KOPT-K1 (cell line): ENCODE measurements at regions not wholly inside any gene's neighbourhood (a gene's known extent, or its start where the extent isn't known, plus 50 kb on each side); places are given as distances from the start of the nearest gene placed in this dataset.
"Not testable (repeated sequence)": the region's sequence is repeated elsewhere in the genome, so short reads cannot be mapped to it uniquely, and the experiment has no call there.

Experiments
- H3K27ac ChIP-seq: fragments of 200-600 bp; sonication (generic); 2 replicates; pipeline ENCODE4 v1.5.1; 2016; ENCODE audit warnings: antibody characterized with exemption, mild to moderate bottlenecking, low read depth, low read length; ENCODE audit not compliant: poor library complexity, severe bottlenecking
- H3K36me3 ChIP-seq: fragments of 200-600 bp; sonication (generic); 2 replicates; pipeline ENCODE4 v1.5.1; 2017; ENCODE audit warnings: antibody characterized with exemption, mild to moderate bottlenecking, low read length, moderate library complexity; ENCODE audit not compliant: insufficient read depth
- H3K9me3 ChIP-seq: fragments of 200-600 bp; sonication (generic); 2 replicates; pipeline ENCODE4 v1.5.1; 2017; ENCODE audit warnings: antibody characterized with exemption, low read length, mild to moderate bottlenecking; ENCODE audit not compliant: insufficient read depth, poor library complexity, severe bottlenecking

DNA sequence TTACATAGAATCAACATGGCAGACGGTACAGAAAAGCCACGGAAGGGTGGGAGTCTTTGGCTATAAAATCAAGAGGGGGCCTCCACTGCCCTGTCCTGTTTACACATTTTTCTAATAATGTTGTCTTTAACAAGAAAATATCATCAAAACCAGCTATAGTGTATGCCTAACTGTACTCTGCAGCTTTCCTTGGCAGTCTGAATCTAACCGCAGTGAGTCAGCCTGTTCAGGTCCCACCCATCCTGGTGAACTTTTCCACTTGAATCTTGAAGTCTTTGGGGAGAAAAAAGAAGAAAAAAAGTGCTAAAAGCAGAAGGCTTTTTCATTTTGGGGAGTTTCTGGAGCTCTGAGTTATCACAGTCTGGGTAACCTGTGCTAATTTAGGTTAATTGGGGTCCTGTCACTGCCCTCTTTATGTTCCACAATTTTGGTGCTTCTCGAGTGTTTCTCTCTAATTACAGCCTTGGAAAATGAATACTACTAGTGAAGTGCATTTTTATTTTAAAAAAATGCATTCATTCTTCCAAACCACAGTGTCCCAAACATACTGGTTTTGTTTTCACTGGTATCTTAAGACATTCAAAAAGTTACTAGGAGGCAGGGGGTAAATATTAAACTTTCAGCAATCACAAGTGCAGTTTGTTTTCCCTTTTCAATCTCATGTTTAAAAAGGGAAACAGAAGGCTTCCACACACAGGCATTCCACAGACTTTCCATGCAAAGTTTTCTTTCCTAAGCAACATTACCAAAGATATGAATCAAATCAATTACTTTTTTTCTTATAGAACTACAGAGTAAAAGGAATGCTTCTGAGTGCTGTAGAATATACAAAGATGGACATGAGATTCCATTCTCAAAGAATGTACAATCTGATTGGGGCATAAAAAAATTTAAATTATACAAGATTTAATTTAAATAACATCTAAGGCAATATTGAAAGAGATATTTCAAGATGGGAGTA is 86.8 kb upstream of the SEC22B start:
- H3K9me3 ChIP-seq, H3K27ac ChIP-seq, H3K36me3 ChIP-seq: not testable (repeated sequence)

DNA sequence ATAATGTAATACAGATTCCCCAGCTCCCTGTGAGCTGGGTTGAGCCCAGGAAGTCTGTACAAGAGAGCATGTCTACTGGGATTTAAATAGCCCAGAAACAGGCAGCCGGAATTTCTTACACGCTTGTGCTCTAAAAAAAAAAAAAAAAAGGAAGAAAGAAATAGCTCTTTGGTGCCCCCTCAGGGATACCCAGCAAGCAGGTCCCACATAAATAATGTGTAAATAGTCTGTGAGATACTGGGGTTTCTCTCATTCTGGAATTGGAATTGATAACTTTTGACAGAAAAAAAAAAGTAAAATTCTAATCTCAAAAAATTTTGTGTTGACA is 81.4 kb upstream of the SEC22B start:
- H3K27ac ChIP-seq, H3K36me3 ChIP-seq, H3K9me3 ChIP-seq: not testable (repeated sequence)

DNA sequence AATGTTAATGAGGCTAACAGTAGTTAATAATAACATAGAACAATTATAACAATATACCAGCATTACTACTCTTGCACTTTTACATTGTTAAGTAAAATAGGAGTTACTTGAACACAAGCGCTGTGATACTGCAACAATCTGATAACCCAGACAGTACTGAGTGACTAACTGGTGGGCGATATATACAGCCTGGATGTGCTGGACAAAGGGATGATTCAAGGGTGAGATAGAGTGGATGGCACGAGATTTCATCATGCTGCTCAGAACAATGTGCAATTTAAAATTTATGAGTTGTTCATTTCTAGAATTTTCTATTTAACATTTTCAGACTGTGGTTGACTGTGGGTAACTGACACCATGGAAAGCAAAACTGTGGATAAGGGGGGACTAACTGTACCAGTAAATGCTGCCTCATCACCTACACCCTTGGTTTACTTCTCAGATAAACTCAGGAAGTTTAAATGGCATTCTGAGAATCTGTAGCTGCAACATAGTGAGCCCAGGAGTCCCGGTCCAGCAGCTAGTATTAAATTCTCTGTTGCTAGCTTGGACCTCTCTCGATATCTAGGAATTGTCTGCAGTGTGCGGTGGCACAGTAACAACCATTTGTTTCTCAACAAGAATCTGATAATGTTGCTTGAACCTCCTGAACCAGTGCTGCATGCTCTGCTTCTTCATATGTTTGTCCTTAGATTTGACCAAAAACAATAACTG is 80.9 kb upstream of the SEC22B start:
- not testable (repeated sequence) for H3K36me3 ChIP-seq, H3K27ac ChIP-seq, H3K9me3 ChIP-seq

DNA sequence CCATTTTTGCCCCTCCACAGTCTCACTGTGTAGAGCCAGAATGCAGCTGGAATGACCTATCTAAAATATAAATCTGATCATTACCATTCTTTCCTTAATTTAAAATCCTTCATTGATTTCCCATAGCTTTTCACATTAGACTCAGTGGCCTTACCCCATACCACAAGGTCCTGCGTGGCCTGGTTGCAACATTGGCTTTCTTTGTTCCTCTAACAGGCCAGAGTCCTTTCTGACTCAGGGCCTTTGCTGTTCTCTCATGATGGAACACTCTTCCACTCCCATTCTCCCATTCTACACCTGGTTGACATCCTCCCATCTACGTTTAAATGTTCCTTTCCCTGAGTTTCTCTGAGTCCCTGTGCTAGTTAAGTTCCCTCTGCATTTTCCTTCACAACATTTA is 74.4 kb upstream of the SEC22B start:
- H3K36me3 ChIP-seq, H3K9me3 ChIP-seq, H3K27ac ChIP-seq: not testable (repeated sequence)

DNA sequence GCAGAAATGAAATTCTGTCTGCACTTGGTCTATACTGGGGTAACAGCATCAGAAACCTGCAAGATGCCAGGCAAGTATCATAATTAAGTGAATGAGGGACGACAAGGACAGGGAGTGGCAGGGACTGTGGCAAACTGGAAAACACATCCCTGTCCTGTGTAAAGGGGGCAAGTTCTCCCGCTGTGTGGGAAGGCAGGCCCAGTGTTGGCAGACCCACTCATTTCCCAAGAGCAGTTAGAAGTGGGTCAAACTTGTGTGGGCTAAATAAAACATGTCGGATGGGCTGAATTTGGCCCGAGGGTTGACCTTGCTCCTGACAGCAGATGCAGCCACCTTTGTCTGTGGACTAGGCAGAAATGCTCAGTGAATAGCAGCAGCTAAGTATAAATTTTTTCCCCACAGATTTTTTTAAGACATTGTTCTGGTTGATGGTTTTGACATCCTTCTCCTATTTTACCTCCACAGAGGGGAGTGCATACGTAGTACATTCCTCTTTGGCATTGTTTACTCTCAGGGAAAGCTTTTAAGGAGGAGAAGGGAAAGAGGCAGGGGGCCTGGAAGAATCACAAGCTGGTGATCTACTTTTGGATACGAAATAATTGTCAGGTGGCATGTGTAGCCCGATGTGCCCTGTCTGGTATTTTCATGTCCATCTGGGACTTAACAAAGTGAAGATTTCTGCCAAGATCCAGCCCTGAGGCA is 72.6 kb upstream of the SEC22B start:
- H3K36me3 ChIP-seq, H3K9me3 ChIP-seq, H3K27ac ChIP-seq: not testable (repeated sequence)

DNA sequence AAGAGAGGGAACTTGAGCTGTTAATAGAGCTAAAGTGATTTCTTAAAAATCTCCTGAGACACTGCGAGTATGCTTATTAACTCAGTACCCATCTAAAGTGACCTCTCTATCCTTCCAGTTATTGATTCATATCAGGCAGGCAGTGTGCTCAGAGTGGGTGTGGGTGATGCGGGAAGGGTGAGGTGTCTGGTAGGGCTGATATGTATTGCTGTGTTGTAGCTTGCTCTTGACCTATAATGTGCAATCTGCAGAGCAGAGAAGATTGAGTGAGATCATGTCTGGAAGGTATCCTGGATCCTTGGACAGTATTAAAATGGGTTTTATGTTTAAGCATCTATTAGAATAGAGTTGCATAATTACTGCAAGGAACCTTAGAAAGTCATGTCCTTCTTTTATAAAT is 71.9 kb upstream of the SEC22B start:
- not testable (repeated sequence) for H3K9me3 ChIP-seq, H3K27ac ChIP-seq, H3K36me3 ChIP-seq

DNA sequence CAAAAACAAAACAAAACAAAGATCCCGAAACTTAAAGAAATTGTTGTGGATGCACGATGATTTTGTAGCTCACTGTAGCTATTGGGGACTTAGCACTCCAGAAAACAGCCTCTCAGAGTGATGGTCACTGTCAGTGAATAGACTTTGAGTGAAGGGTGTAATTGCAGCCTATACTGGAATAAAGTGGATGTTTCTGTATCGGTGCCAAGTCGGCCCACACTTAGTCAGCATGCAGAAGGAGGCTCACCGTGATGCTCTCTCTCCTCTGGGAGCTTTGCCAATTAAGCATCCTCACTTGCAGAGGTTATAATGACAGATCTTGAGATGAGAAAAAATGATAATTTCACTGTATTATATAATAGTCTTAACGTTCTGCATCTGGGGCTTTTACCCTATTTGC is 67.5 kb upstream of the SEC22B start:
- H3K27ac ChIP-seq, H3K36me3 ChIP-seq, H3K9me3 ChIP-seq: not testable (repeated sequence)

DNA sequence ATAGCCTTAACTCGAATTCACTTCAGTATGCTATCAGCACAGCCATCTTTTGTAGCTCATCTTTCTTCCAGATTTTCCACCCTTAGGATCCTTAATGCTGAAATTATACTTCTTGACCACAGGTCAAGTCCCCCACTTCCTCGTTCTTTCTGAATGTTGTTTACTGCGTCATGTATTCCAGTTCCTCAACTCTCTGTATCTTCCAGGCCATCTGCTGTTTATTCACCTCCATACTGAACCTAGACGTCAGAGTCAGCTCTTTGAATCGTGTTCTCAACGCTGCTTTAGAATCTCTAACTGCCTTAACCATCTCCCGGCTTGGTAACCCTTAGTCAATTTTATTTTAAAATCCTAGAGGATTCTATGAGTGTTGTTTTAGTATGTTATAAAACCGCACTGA is 66.3 kb upstream of the SEC22B start:
- H3K36me3 ChIP-seq, H3K27ac ChIP-seq, H3K9me3 ChIP-seq: not testable (repeated sequence)

DNA sequence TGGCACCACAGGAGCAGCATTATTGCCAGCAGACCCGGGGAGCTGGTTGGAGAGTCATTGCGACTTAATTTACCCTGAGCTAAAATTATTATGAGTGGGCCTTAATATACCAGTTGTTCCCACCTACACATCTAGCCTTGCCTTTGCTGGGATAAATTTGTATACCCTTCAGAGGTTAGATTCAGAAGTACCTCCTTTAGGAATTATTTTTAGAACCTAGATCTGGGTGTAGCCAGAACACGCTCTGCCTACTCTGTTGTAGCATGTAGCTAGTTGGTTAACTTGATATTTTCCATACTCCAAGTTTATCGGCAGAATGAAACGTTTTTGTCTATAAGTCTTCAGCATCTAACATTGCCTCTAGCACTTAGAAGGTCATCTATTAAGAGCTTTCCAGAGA is 65.5 kb upstream of the SEC22B start:
- not testable (repeated sequence) for H3K36me3 ChIP-seq, H3K27ac ChIP-seq, H3K9me3 ChIP-seq

DNA sequence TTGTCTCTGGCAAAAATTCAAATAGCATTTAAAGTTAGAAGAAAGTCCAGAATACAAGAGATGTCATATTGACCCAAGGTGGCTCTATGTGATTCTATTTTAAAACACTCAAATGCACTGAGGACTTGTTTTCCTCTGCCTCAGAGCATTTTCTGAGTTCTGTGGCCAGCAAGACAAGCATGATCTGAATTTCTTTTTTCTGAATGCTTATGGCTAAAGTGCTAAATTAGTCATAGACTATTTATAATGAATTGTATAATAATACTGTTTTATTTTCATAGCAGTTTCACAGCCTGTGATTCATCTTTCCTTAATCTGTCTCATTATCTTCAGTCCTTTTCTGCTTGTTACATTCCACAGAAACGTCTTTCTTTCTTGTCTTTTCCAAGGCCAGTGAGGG is 63.9 kb upstream of the SEC22B start:
- not testable (repeated sequence) for H3K9me3 ChIP-seq, H3K27ac ChIP-seq, H3K36me3 ChIP-seq

DNA sequence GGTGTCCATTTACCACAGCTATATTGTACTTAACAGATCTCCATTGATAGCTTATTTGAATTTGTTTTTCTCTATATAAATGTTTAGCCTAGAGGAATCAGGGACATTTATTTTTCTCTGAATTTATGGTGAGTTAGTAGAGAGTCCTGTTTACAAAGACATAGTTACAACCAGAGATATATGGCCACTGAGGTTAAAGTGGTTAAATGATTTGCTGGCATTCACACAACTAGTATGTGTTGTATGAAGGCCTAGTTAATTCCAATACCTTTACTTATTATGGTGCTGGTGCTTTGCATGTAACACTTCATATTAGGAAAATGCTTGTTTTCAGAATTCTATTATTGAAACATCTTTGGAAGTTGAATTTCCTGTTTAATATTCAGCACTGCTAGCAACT is 63.0 kb upstream of the SEC22B start:
- H3K27ac ChIP-seq, H3K9me3 ChIP-seq: not testable (repeated sequence)

DNA sequence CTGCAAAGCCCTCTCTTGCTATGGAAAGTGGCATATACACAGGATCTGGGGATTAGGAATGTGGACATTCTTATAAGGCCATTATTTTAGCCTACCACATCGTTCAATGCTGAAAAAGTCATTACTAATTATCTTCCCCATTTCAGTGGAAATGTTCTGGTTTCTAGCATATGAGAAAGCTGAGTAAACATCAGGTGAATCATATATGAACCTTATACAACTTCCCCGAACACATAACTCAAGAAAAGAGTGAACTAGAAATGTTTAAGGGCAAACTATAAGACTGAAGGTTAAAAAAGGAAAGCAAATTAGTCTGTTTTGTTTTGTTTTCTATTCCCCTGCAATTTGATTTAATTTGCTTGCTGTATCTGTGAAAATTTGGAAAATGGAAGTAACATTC is 62.5 kb upstream of the SEC22B start:
- not testable (repeated sequence) for H3K9me3 ChIP-seq, H3K27ac ChIP-seq, H3K36me3 ChIP-seq

More for the DNA sequence above, 63.0 kb upstream of the SEC22B start:
- H3K36me3 ChIP-seq = not testable (repeated sequence)

DNA sequence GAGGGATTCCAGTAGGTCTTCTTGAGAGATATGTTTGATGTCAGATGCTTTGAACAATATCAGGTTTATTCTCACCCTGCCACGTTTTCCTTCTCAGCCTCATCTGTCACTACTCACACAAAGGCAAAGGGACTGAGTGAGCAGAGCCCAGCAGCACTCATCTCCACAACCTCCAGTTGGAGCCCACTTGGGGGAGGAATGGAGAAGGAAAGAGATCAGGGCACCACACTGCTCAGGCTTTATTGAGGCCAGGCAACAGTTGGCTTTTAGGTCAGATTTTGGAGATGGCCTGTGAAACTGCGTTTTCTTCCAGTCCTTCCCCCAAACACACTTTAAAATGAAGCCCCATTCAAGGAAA is 57.3 kb upstream of the SEC22B start:
- H3K9me3 ChIP-seq, H3K27ac ChIP-seq, H3K36me3 ChIP-seq: not testable (repeated sequence)

DNA sequence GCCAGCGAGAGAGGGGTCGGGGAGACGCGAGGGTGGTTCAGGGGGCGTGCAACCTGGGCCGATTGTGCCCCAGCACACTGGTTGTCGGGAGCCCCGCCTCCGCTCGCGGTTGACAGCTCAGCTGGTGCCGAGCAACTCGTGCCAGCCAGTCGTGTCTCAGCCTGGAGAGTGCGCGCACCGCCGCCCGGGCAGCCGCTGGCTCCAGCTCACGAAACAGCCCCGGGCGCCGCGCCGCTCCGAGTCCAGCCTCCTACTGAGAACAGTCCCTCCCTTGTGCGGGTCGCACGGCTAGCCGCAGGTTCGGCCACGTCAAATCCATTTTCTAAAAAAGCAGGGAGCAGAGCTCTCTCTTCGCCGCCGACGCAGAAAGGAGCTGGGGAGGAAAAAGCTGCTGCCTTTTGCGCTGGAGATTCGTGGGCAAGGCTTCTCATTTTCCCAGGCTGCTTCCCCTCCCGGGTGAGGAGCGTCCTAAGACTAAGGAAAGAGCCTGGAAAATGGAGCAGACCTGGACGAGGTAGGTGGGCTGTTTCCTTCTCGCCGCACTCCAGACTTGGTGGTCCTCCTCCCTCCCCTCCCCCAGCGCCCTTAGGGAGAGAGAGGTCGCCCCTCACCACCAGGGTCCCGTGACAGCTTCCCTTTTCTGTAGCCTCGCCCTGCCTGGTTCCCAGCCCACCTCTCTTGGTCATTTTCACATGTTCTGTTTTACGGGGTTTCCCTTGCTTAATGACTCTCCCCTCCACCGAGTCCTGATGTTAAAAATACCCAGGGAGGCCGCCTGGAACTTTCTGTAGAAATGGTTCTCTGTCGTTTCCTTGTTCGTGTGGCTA is 56.7 kb upstream of the SEC22B start:
- H3K36me3 ChIP-seq, H3K27ac ChIP-seq, H3K9me3 ChIP-seq: not testable (repeated sequence)

DNA sequence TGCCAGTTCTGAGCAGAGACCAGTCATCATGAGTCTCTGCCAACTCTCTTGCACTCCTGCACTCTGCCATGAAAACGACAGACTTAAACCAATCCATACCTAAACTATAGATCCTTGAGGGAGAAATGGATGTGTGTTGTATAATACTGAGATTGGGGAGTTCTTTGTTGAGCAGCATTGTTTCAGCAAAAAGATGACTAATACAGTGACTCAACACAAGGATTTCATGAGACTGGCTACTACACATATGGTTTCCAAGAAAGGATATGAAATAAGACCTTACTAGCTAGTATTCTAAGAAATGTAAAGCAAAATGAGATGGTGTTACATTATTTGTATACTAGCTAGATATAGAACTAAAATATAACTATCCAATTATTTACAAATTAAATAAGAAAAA is 53.5 kb upstream of the SEC22B start:
- H3K9me3 ChIP-seq, H3K36me3 ChIP-seq, H3K27ac ChIP-seq: not testable (repeated sequence)
